NCI-H2171 treated with DMSO at 0.1 percent for 48 hours (cell line): ENCODE measurements at regions not wholly inside any gene's neighbourhood (a gene's known extent, or its start where the extent isn't known, plus 50 kb on each side); places are given as distances from the start of the nearest gene placed in this dataset.

Experiments
- DNase-seq: peaks from one replicate; lab custom pipeline; 2025; lab: John Stamatoyannopoulos, UW

DNA sequence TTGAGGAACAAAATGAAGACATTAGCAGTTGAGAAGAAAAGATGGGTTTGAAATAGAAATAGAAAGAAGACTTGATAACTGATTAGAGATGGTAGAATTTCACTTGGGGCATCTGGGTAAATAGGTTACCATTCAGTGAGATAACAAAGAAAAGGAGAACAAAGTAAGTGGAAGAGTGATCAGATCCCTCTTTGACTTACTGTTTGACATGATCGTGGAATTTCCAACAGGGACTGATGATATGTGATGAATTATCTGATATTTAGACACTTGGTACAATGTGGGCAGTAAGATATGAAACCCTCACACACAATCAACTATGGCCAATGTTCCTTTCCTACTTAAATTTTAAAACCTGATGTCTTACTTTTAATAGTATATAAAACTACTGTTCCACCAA, 70.1 kb upstream of the STARD4 start:
- no peak for DNase-seq

DNA sequence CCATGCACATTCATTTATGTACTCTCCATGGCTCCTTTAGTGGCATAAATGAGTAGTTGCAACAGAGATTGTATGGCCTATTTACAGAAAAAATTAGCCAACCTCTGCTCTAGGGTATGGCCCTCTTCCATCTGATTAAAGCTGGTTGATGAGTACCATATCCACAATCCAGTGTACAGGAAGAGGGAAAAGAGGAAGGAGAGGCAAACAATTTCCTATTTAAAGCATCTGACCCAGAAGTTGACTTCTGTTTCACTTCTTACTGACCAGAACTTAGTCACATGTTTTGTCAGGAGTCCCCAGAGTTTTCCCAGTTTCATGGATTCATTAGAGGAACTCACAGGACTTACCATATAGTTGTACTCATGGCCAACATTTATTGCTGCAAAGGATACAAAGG, 68.6 kb upstream of the STARD4 start:
- no peak for DNase-seq

DNA sequence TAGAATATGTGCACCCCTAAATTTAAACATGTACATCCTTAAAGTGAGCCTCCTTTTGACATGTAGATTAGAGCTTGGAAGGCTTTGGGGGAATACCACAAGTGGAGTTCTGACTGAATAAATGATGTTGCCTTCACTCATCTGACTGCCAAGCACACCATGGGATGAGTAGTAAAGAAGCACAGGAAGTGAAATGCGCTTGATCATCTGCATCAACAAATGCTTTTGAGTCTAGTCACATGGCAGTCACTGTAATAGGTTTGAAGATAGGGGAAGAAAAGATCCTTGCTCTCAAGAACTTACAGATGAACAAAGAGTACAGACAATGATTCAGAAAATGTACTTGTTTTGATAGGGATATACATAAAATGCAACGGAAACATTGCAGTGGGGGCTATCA, 62.0 kb upstream of the STARD4 start:
- DNase-seq: no peak

DNA sequence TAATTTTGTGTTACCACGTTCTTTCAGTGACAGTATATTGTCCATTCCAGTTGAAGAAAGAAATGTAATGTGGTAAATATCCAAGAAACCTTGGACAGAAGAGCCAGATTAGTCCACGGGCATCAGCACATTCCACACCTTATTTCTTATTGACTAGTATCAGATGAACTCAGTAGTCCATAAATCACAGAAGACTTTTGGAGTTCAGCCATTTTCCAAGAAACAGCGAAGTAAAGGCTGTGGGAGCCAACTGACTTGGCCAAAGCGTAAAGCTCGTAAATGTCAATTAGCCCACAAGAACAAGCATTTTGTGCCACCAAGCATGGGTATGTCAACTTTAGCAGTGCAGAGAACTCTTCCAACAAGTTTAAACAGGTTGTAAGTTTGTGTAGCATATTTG, 60.2 kb upstream of the STARD4 start:
- DNase-seq: no peak

DNA sequence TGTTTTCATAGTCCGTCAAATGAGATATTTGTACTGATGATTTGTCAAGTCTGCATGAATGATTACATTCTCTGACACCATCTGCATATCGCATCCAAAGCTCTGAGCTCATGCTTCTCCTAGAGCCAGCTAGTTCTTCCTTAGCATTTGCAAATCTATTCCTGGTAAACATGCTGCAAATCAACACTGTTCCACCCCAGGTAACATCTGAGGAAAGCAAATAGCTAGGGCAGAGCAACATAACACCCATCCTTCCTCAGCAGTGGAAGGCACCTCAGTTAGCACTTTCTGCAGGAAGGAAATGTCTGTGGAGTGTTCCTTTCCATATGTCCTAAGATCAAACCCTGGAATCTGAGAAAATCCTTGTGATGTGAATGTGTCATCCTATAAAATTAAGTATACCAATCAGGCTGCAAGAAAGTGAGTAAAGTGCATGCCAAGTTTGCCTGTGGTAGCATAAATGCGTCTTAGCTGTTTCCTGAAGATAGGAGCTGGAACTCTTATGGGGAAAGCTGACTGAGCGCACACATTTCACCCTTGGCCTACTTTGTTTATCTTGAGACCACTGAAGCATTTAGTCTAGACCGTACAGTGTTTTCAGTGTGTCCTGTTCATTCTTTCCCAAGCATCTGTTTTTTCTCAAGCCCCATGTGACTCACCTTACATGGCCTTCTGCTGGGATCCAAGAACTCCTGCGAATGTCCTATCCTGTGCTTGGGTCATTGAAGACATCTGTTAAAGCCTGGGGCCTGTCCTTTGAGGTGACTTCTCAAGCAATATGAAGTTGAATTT, 50.9 kb upstream of the STARD4 start:
- peak; percentile 0 for DNase-seq

DNA sequence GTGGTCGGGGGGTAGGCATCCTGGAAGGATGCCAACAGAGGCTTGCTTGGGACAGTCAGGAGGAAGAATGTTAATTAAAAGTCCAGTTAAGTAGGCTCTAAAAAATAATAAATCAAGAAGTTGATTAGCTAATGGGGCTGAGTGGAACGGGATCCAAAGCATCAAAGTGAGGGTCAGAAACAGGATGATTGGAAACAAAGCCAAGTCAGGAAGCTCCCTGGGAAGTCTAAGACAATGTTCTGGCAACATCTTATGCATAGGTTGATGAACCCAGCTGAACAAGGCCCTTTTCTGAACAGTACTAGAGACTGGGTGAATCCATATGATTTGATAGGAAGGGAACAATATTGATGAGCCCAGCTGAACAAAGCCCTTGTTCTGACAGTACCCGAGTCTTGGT, 50.2 kb upstream of the STARD4 start:
- no peak for DNase-seq
